H1 (cell line): ENCODE measurements at regions not wholly inside any gene's neighbourhood (a gene's known extent, or its start where the extent isn't known, plus 50 kb on each side); places are given as distances from the start of the nearest gene placed in this dataset.

ENCODE experiments used
- CTCF ChIA-PET: fragments of 300-600 bp; sonication (Branson Sonifier 250); formaldehyde crosslinking; loops from one replicate; lab custom pipeline; 2021; ENCODE audit not compliant: partially characterized antibody; lab: Charles Lee
- POLR2A ChIA-PET: fragments of 300-600 bp; sonication (Branson Sonifier 250); formaldehyde crosslinking; loops from one replicate; lab custom pipeline; 2021; ENCODE audit warnings: inconsistent platforms; ENCODE audit not compliant: partially characterized antibody; lab: Charles Lee
- DNase-seq, 2 experiments: peaks; one replicate each; pipeline versions ENCODE4 v3.0.0 to v3.0.0-alpha.2; 2010 to 2022; ENCODE audit warnings: low spot score in 2 of 2, low read depth in 1 of 2, mixed read lengths in 1 of 2
- FAIRE-seq: peaks from 2 replicates; lab custom pipeline; 2011; peaks lifted over from hg19 to GRCh38; lab: Jason Lieb, UNC
- H2AFZ ChIP-seq: 2 replicates; pipeline ENCODE4 v1.8.1; 2012; ENCODE audit warnings: low read length, inconsistent platforms
- H2AK5ac ChIP-seq: 2 replicates; pipeline ENCODE4 v1.6.1; 2013; ENCODE audit warnings: low read depth, low read length
- H2BK120ac ChIP-seq: replicated peaks from 2 replicates; pipeline ENCODE3; 2013; ENCODE audit warnings: low read depth, low read length, inconsistent platforms
- H2BK12ac ChIP-seq: 2 replicates; pipeline ENCODE4 v1.6.1; 2013; ENCODE audit warnings: low read depth, low read length
- H2BK15ac ChIP-seq: 2 replicates; pipeline ENCODE4 v1.6.1; 2013; ENCODE audit warnings: low read length
- H2BK20ac ChIP-seq: 2 replicates; pipeline ENCODE4 v1.6.1; 2013; ENCODE audit warnings: low read length
- H2BK5ac ChIP-seq: 2 replicates; pipeline ENCODE4 v1.6.1; 2013; ENCODE audit warnings: low read depth, low read length
- H3K14ac ChIP-seq: 2 replicates; pipeline ENCODE4 v1.6.1; 2013; ENCODE audit warnings: inconsistent platforms; ENCODE audit not compliant: insufficient read length
- H3K18ac ChIP-seq: 2 replicates; pipeline ENCODE4 v1.6.1; 2013; ENCODE audit warnings: low read length; ENCODE audit errors: extremely low read depth
- H3K23ac ChIP-seq: 2 replicates; pipeline ENCODE4 v1.6.1; 2013; ENCODE audit warnings: inconsistent platforms; ENCODE audit not compliant: insufficient read length
- H3K23me2 ChIP-seq: 2 replicates; pipeline ENCODE4 v1.6.1; 2013; ENCODE audit warnings: low read depth, low read length
- H3K27ac ChIP-seq: 2 replicates; pipeline ENCODE4 v1.6.1; 2011; ENCODE audit warnings: low read depth, low read length, inconsistent platforms
- H3K27me3 ChIP-seq, 4 experiments: replicated peaks in 1 of 4; 1 replicate in 1 of 4; 2 replicates in 3 of 4; pipeline versions ENCODE4 v1.6.1 to v1.8.1; 2011 to 2013; ENCODE audit warnings: low read length in 3 of 4, mild to moderate bottlenecking in 3 of 4, inconsistent platforms in 2 of 4, mixed read lengths in 2 of 4, moderate library complexity in 1 of 4; ENCODE audit not compliant: control insufficient read depth in 3 of 4, insufficient read depth in 3 of 4; ENCODE audit errors: extremely low read depth in 1 of 4
- H3K36me3 ChIP-seq, 4 experiments: 2 replicates each; pipeline versions ENCODE4 v1.6.1 to v1.8.1; 2011 to 2013; ENCODE audit warnings: mild to moderate bottlenecking in 4 of 4, low read length in 3 of 4, moderate library complexity in 2 of 4, control low read depth in 1 of 4, inconsistent platforms in 1 of 4; ENCODE audit not compliant: insufficient read depth in 4 of 4, control insufficient read depth in 2 of 4
- H3K4ac ChIP-seq: replicated peaks from 2 replicates; pipeline ENCODE3; 2013; ENCODE audit warnings: low read length, low read depth, mixed read lengths, inconsistent platforms; ENCODE audit not compliant: insufficient read length
- H3K4me1 ChIP-seq, 4 experiments: replicated peaks in 1 of 4; 1 replicate in 1 of 4; 2 replicates in 3 of 4; pipeline versions ENCODE4 v1.6.1 to v1.8.1; 2011 to 2013; ENCODE audit warnings: low read length in 3 of 4, inconsistent platforms in 2 of 4, mixed read lengths in 1 of 4; ENCODE audit not compliant: insufficient read depth in 4 of 4, control insufficient read depth in 3 of 4
- H3K4me2 ChIP-seq, 2 experiments: 2 replicates each; pipeline versions ENCODE4 v1.6.1 to v1.8.1; 2011 to 2013; ENCODE audit warnings: low read depth in 2 of 2, low read length in 2 of 2, control low read depth in 1 of 2, inconsistent platforms in 1 of 2, mild to moderate bottlenecking in 1 of 2; ENCODE audit not compliant: insufficient read depth in 1 of 2
- H3K4me3 ChIP-seq, 4 experiments: fragments of 200-600, 300-600 bp in 1 of 4; sonication (generic), shearing (Covaris generic), sonication (Bioruptor Twin) in 1 of 4; 2 replicates each; pipeline versions ENCODE4 v1.5.1 to v1.8.1; 2011 to 2016; ENCODE audit warnings: low read length in 4 of 4, low read depth in 3 of 4, control low read depth in 2 of 4, inconsistent platforms in 2 of 4, mild to moderate bottlenecking in 2 of 4, mixed read lengths in 1 of 4, moderate library complexity in 1 of 4; ENCODE audit not compliant: insufficient read depth in 2 of 4; ENCODE audit errors: extremely low read depth in 1 of 4
- H3K56ac ChIP-seq: replicated peaks from 2 replicates; pipeline ENCODE3; 2013; ENCODE audit warnings: low read depth, mild to moderate bottlenecking, mixed read lengths, low read length, inconsistent platforms; ENCODE audit not compliant: insufficient read length
- H3K79me1 ChIP-seq: 2 replicates; pipeline ENCODE4 v1.6.1; 2013; ENCODE audit warnings: low read depth, low read length, control low read depth
- H3K79me2 ChIP-seq, 2 experiments: 2 replicates each; pipeline versions ENCODE4 v1.6.1 to v1.8.1; 2012 to 2013; ENCODE audit warnings: low read length in 2 of 2, mild to moderate bottlenecking in 2 of 2, inconsistent platforms in 1 of 2; ENCODE audit not compliant: insufficient read depth in 2 of 2, control insufficient read depth in 1 of 2
- H3K9ac ChIP-seq, 4 experiments: replicated peaks in 1 of 4; 1 replicate in 1 of 4; 2 replicates in 3 of 4; pipeline versions ENCODE4 v1.6.1 to v1.8.1; 2011 to 2013; ENCODE audit warnings: low read depth in 3 of 4, low read length in 3 of 4, control low read depth in 2 of 4, mild to moderate bottlenecking in 2 of 4, moderate library complexity in 2 of 4, inconsistent platforms in 1 of 4; ENCODE audit errors: extremely low read depth in 1 of 4
- H3K9me3 ChIP-seq, 2 experiments: 2 replicates each; pipeline versions ENCODE4 v1.6.1 to v1.8.1; 2012 to 2013; ENCODE audit warnings: mild to moderate bottlenecking in 2 of 2, moderate library complexity in 2 of 2, control low read depth in 1 of 2, inconsistent platforms in 1 of 2, low read depth in 1 of 2, low read length in 1 of 2, mixed read lengths in 1 of 2; ENCODE audit not compliant: insufficient read depth in 2 of 2
- H4K20me1 ChIP-seq, 2 experiments: replicated peaks in 1 of 2; 2 replicates each; pipeline versions ENCODE3 to v1.8.1; 2011 to 2013; ENCODE audit warnings: inconsistent platforms in 2 of 2, low read length in 2 of 2, mild to moderate bottlenecking in 1 of 2; ENCODE audit not compliant: insufficient read depth in 2 of 2, control insufficient read depth in 1 of 2
- H4K5ac ChIP-seq: 2 replicates; pipeline ENCODE4 v1.6.1; 2013; ENCODE audit warnings: low read length, low read depth, mixed read lengths, inconsistent platforms; ENCODE audit not compliant: insufficient read length
- H4K8ac ChIP-seq: 2 replicates; pipeline ENCODE4 v1.8.0; 2013; ENCODE audit warnings: mild to moderate bottlenecking, moderate library complexity, low read length, inconsistent platforms; ENCODE audit not compliant: insufficient read depth; ENCODE audit errors: extremely low read depth
- H4K91ac ChIP-seq: replicated peaks from 2 replicates; pipeline ENCODE3; 2013; ENCODE audit warnings: low read length, mixed read lengths, inconsistent platforms; ENCODE audit not compliant: insufficient read length
- BCL11A ChIP-seq, 2 experiments: IDR thresholded peaks; one replicate each; pipeline ENCODE4 v1.6.1; 2011; ENCODE audit warnings: low read depth in 2 of 2, low read length in 2 of 2, mild to moderate bottlenecking in 2 of 2
- CBX5 ChIP-seq: fragments of 300-800, 300-1000 bp; sonication (generic); IDR thresholded peaks from 2 replicates; pipeline ENCODE4 v1.7.1; 2016; ENCODE audit warnings: antibody characterized with exemption, low read length, low read depth
- CBX8 ChIP-seq: fragments of 300-800, 300-1000 bp; sonication (generic); IDR thresholded peaks from 2 replicates; pipeline ENCODE4 v1.7.1; 2016; ENCODE audit warnings: low read depth, low read length, borderline replicate concordance
- CHD1 ChIP-seq: IDR thresholded peaks from 2 replicates; pipeline ENCODE4 v1.6.1; 2012; ENCODE audit warnings: low read depth, low read length, improper control_type of control experiment
- CHD2 ChIP-seq: IDR thresholded peaks from 2 replicates; pipeline ENCODE4 v1.6.1; 2012; ENCODE audit warnings: low read length, improper control_type of control experiment
- EGR1 ChIP-seq: IDR thresholded peaks from 2 replicates; pipeline ENCODE4 v1.6.1; 2011; ENCODE audit warnings: low read depth, low read length, borderline replicate concordance
- EP300 ChIP-seq, 2 experiments: IDR thresholded peaks; 1 replicate in 1 of 2; 2 replicates in 1 of 2; pipeline ENCODE4 v1.6.1; 2011 to 2012; ENCODE audit warnings: low read depth in 2 of 2, low read length in 2 of 2, mild to moderate bottlenecking in 2 of 2, borderline replicate concordance in 1 of 2, inconsistent platforms in 1 of 2, moderate library complexity in 1 of 2
- POLR2A ChIP-seq, 2 experiments: IDR thresholded peaks; 1 replicate in 1 of 2; 2 replicates in 1 of 2; pipeline ENCODE4 v1.6.1; 2011; ENCODE audit warnings: low read depth in 2 of 2, low read length in 2 of 2, mild to moderate bottlenecking in 2 of 2; ENCODE audit errors: control extremely low read depth in 1 of 2
- SIRT6 ChIP-seq: IDR thresholded peaks from one replicate; pipeline ENCODE4 v1.7.1; 2012; ENCODE audit warnings: low read length, inconsistent platforms
- TEAD4 ChIP-seq: IDR thresholded peaks from 2 replicates; pipeline ENCODE4 v1.6.1; 2012; ENCODE audit warnings: low read depth, low read length, inconsistent platforms, mixed read lengths
- WGBS, 2 experiments: shearing (Covaris generic) in 1 of 2; methylation state at CpG; one replicate each; pipeline versions ENCODE4 v1.1.6 to v1.1.7; 2013 to 2015; ENCODE audit warnings: low lambda C conversion rate in 2 of 2, mixed read lengths in 2 of 2, inconsistent platforms in 1 of 2, low coverage in 1 of 2, missing lambda C conversion rate in 1 of 2; ENCODE audit not compliant: insufficient replicate concordance in 2 of 2, insufficient coverage in 1 of 2, insufficient read length in 1 of 2; ENCODE audit errors: extremely low coverage in 1 of 2, missing lambda C conversion rate in 1 of 2; 5-methylcytosine and 5-hydroxymethylcytosine counted together

DNA sequence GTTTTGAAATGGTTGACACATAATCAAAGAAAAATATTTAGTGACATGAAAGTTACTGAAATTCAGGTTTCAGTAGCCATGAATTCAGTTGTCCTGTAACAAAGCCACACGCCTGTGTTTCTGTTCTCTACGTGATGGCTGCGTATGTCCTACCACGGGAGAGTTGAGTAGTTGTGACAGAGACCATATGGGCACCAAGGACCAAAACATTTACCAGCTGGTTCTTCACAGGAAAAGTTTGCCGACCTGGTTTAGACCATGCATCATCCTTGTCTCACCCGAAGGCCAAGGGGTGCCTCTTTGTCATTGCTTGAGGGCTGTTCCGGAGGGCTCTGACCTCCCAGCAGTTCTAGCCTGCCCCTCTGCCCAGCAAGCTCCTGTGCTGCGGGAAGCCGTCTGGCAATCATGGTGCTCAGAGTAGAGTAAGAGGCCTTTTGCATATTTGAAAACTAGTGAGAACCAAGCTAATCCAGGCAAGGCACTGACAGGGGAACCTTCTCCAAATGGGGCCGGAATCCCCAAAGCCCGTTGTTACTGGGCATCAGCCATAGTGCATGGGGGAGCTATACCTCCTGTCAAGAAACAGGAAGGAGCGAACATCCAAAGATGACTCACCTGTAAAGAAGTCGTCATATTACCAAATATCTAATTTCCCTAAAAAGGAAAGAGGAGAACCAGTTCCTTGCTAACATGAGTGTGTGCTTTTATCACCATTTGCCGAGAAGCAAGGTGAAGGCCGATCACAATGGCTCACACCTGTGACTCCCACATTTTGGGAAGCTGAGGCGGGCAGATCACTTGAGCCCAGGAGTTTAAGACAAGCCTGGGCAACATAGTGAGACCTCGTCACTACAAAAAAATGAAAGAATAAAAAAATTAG, 92.6 kb upstream of the RAB12 start:
- Histone ChIP-seq H3K23me2 (no peaks in the 10 kb centered on the region), H3K4me2 (no peak overlapping the region)

More for the DNA sequence above, 92.6 kb upstream of the RAB12 start:
- Histone ChIP-seq H3K27ac (no peak overlapping the region), H2BK5ac (no peak overlapping the region), H4K20me1 (no peaks in the 10 kb centered on the region), H3K9ac (no peak overlapping the region), H2AFZ (no peak overlapping the region), H3K4me1 (no peaks in the 10 kb centered on the region), H2BK20ac (no peak overlapping the region), H4K8ac (no peak overlapping the region), H3K4ac (no peak overlapping the region), H3K18ac (no peak overlapping the region), H3K79me1 (no peaks in the 10 kb centered on the region), H4K5ac (no peak overlapping the region), H3K14ac (no peak overlapping the region), H3K79me2 (no peaks in the 10 kb centered on the region), H2BK120ac (no peak overlapping the region), H2BK15ac (no peak overlapping the region), H3K23ac (no peak overlapping the region), H3K9me3 (peaks cover 8 to 12% of the 10 kb centered on the region in 2 experiments), H4K91ac (no peak overlapping the region), H3K27me3 (no peaks in the 10 kb centered on the region), H3K56ac (no peak overlapping the region)
- WGBS, 2 experiments = 90% methylated on average over 17 of the region's 17 CpGs; no CpG with 5 or more reads in 1 of the 2 experiments
- no peak for FAIRE-seq
- CTCF ChIA-PET = interaction anchor here (0.9 to 4.7 kb wide), 4 partner anchors 9 to 138 kb away, joined by 3 to 21 read pairs (median 8); no protein-coding TSS in a partner anchor
- peak in 1 of 2 experiments; percentile 33 for DNase-seq
- POLR2A ChIA-PET = no interaction called here
- TF ChIP-seq SIRT6 (no peak), POLR2A (IDR thresholded peaks at IDR 0.05; ENCODE audit: control extremely low read depth in 1 of 2, low read depth in 2 of 2, low read length in 2 of 2) (no peak), EGR1 (no peak), CBX8 (no peak), CHD1 (no peak), TEAD4 (no peak), CHD2 (no peak), EP300 (IDR thresholded peaks at IDR 0.05; ENCODE audit: borderline replicate concordance in 1 of 2, low read depth in 2 of 2, low read length in 2 of 2) (no peak), BCL11A (IDR thresholded peaks at IDR 0.05; ENCODE audit: low read depth in 2 of 2, low read length in 2 of 2) (no peak), CBX5 (no peak)
- TF ChIP-seq, all 59 proteins: peak for 0
- no peak overlapping the region for H2AK5ac ChIP-seq
- H2BK12ac ChIP-seq = no peak overlapping the region
- H3K36me3 ChIP-seq = no peaks in the 10 kb centered on the region
- no peak overlapping the region for H3K4me3 ChIP-seq
